Astrocyte (in vitro differentiated cells and primary cell): ENCODE measurements at regions not wholly inside any gene's neighbourhood (a gene's known extent, or its start where the extent isn't known, plus 50 kb on each side); places are given as distances from the start of the nearest gene placed in this dataset.

Source experiments
- CTCF ChIP-seq: IDR thresholded peaks from 2 replicates; pipeline ENCODE4 v1.5.1; 2011; ENCODE audit warnings: low read depth, mild to moderate bottlenecking, inconsistent platforms, low read length, moderate library complexity; ENCODE audit not compliant: insufficient read depth
- EZH2 ChIP-seq: IDR thresholded peaks from 2 replicates; pipeline ENCODE4 v1.6.1; 2012; ENCODE audit warnings: mild to moderate bottlenecking, low read length, inconsistent platforms; ENCODE audit not compliant: insufficient read depth

GRCh38 chr14:26381405-26381804 lies 216.4 kb downstream of the NOVA1 start:
- TF ChIP-seq EZH2 (no peak), CTCF (no peak)
